Subcutaneous abdominal adipose tissue (tissue), 5 donors: ENCODE measurements at regions not wholly inside any gene's neighbourhood (a gene's known extent, or its start where the extent isn't known, plus 50 kb on each side); places are given as distances from the start of the nearest gene placed in this dataset.

Experiments used
- H3K27ac ChIP-seq: one replicate; pipeline ENCODE4 v1.7.0; 2013; ENCODE audit warnings: low read depth, mild to moderate bottlenecking, inconsistent platforms, low read length, moderate library complexity
- H3K27me3 ChIP-seq, 5 donors: one replicate each; pipeline ENCODE4 v1.7.0; 2013; ENCODE audit warnings: low read length in 5 of 5, inconsistent platforms in 1 of 5; ENCODE audit not compliant: control insufficient read depth in 5 of 5, insufficient read depth in 4 of 5
- H3K36me3 ChIP-seq, 5 donors: one replicate each; pipeline ENCODE4 v1.7.0; 2013; ENCODE audit warnings: low read length in 5 of 5; ENCODE audit not compliant: control insufficient read depth in 5 of 5, insufficient read depth in 5 of 5
- H3K4me1 ChIP-seq, 5 donors: one replicate each; pipeline ENCODE4 v1.7.0; 2013; ENCODE audit warnings: low read length in 5 of 5, mild to moderate bottlenecking in 3 of 5, moderate library complexity in 1 of 5; ENCODE audit not compliant: control insufficient read depth in 5 of 5, insufficient read depth in 5 of 5
- H3K4me3 ChIP-seq, 5 donors: one replicate each; pipeline ENCODE4 v1.7.0; 2013; ENCODE audit warnings: low read length in 5 of 5, low read depth in 1 of 5
- H3K9ac ChIP-seq, 5 donors: one replicate each; pipeline ENCODE4 v1.7.0; 2013; ENCODE audit warnings: low read length in 5 of 5, mild to moderate bottlenecking in 4 of 5, moderate library complexity in 3 of 5
- H3K9me3 ChIP-seq, 5 donors: one replicate each; pipeline ENCODE4 v1.7.0; 2013; ENCODE audit warnings: low read length in 5 of 5; ENCODE audit not compliant: control insufficient read depth in 5 of 5
- donor health status: healthy.
- donor health status: healthy.
- donor health status: healthy.
- donor health status: healthy.
- donor health status: healthy.

- Histone ChIP-seq H3K36me3 (no peaks in the 10 kb centered on the region), H3K27ac (no peak overlapping the region), H3K4me1 (no peaks in the 10 kb centered on the region), H3K4me3 (no peak overlapping the region), H3K27me3 (no peaks in the 10 kb centered on the region), H3K9ac (no peak overlapping the region), H3K9me3 (no peaks in the 10 kb centered on the region)
Observed at GRCh38 chr1:239322369-239322768, 64.0 kb upstream of the CHRM3 start.

- Histone ChIP-seq H3K36me3 (no peaks in the 10 kb centered on the region), H3K4me1 (no peaks in the 10 kb centered on the region), H3K4me3 (no peak overlapping the region), H3K9ac (no peak overlapping the region), H3K27ac (no peak overlapping the region), H3K9me3 (no peaks in the 10 kb centered on the region), H3K27me3 (no peaks in the 10 kb centered on the region)
Observed at GRCh38 chr1:239321877-239322276, 64.5 kb upstream of the CHRM3 start.

GRCh38 chr1:239317948-239318347, 68.4 kb upstream of the CHRM3 start:
- H3K4me1 ChIP-seq = no peaks in the 10 kb centered on the region
- H3K27ac ChIP-seq = no peak overlapping the region
- no peaks in the 10 kb centered on the region for H3K27me3 ChIP-seq
- H3K9me3 ChIP-seq = no peaks in the 10 kb centered on the region
- no peak overlapping the region for H3K4me3 ChIP-seq
- no peak overlapping the region for H3K9ac ChIP-seq
- H3K36me3 ChIP-seq = no peaks in the 10 kb centered on the region

GRCh38 chr1:239315631-239316217, 70.6 kb upstream of the CHRM3 start:
- Histone ChIP-seq H3K9me3 (no peaks in the 10 kb centered on the region), H3K9ac (no peak overlapping the region), H3K27ac (no peak overlapping the region), H3K4me1 (no peaks in the 10 kb centered on the region), H3K4me3 (no peak overlapping the region), H3K27me3 (peaks cover 0 to 3% (median 0%) of the 10 kb centered on the region in 5 donors), H3K36me3 (no peaks in the 10 kb centered on the region)

GRCh38 chr1:239311331-239311730, 75.0 kb upstream of the CHRM3 start:
- peaks cover 0 to 3% (median 0%) of the 10 kb centered on the region in 5 donors for H3K27me3 ChIP-seq
- H3K4me1 ChIP-seq = no peaks in the 10 kb centered on the region
- no peaks in the 10 kb centered on the region for H3K36me3 ChIP-seq
- no peak overlapping the region for H3K27ac ChIP-seq
- H3K9me3 ChIP-seq = no peaks in the 10 kb centered on the region
- no peak overlapping the region for H3K9ac ChIP-seq
- H3K4me3 ChIP-seq = no peak overlapping the region

- no peaks in the 10 kb centered on the region for H3K9me3 ChIP-seq
Observed at GRCh38 chr1:239308701-239309333, 77.6 kb upstream of the CHRM3 start.

GRCh38 chr1:239307886-239308285, 78.5 kb upstream of the CHRM3 start:
- peaks cover 0 to 2% (median 0%) of the 10 kb centered on the region in 5 donors for H3K27me3 ChIP-seq
- H3K9me3 ChIP-seq = no peaks in the 10 kb centered on the region
- H3K36me3 ChIP-seq = no peaks in the 10 kb centered on the region
- H3K4me3 ChIP-seq = no peak overlapping the region
- H3K4me1 ChIP-seq = no peaks in the 10 kb centered on the region
- H3K9ac ChIP-seq = no peak overlapping the region
- H3K27ac ChIP-seq = no peak overlapping the region

More at GRCh38 chr1:239308701-239309333, 77.6 kb upstream of the CHRM3 start:
- H3K27me3 ChIP-seq = peaks cover 0 to 3% (median 0%) of the 10 kb centered on the region in 5 donors
- no peak overlapping the region for H3K9ac ChIP-seq
- no peaks in the 10 kb centered on the region for H3K4me1 ChIP-seq
- H3K4me3 ChIP-seq = no peak overlapping the region
- H3K27ac ChIP-seq = no peak overlapping the region
- no peaks in the 10 kb centered on the region for H3K36me3 ChIP-seq

GRCh38 chr1:239306426-239306825, 79.9 kb upstream of the CHRM3 start:
- Histone ChIP-seq H3K9me3 (no peaks in the 10 kb centered on the region), H3K27ac (no peak overlapping the region), H3K4me1 (no peaks in the 10 kb centered on the region), H3K4me3 (no peak overlapping the region), H3K36me3 (no peaks in the 10 kb centered on the region), H3K9ac (no peak overlapping the region), H3K27me3 (no peaks in the 10 kb centered on the region)

- Histone ChIP-seq H3K9me3 (no peaks in the 10 kb centered on the region), H3K36me3 (no peaks in the 10 kb centered on the region), H3K9ac (no peak overlapping the region), H3K4me3 (no peak overlapping the region), H3K27ac (no peak overlapping the region), H3K4me1 (no peaks in the 10 kb centered on the region), H3K27me3 (no peaks in the 10 kb centered on the region)
Observed at GRCh38 chr1:239303289-239303688, 83.1 kb upstream of the CHRM3 start.

GRCh38 chr1:239302696-239303095, 83.7 kb upstream of the CHRM3 start:
- Histone ChIP-seq H3K27me3 (no peaks in the 10 kb centered on the region), H3K36me3 (no peaks in the 10 kb centered on the region), H3K9ac (no peak overlapping the region), H3K27ac (no peak overlapping the region), H3K4me1 (no peaks in the 10 kb centered on the region), H3K9me3 (no peaks in the 10 kb centered on the region), H3K4me3 (no peak overlapping the region)
